Panc1 (cell line): ENCODE measurements at regions not wholly inside any gene's neighbourhood (a gene's known extent, or its start where the extent isn't known, plus 50 kb on each side); places are given as distances from the start of the nearest gene placed in this dataset.

Experiments
- CTCF ChIP-seq: fragments of 450-650 bp; IDR thresholded peaks from 2 replicates; pipeline ENCODE4 v1.5.1; 2017; ENCODE audit warnings: mild to moderate bottlenecking
- SIN3A ChIP-seq: IDR thresholded peaks from 2 replicates; pipeline ENCODE4 v1.6.1; 2012; ENCODE audit warnings: low read depth, mild to moderate bottlenecking, low read length, moderate library complexity, borderline replicate concordance; ENCODE audit not compliant: insufficient read depth

DNA sequence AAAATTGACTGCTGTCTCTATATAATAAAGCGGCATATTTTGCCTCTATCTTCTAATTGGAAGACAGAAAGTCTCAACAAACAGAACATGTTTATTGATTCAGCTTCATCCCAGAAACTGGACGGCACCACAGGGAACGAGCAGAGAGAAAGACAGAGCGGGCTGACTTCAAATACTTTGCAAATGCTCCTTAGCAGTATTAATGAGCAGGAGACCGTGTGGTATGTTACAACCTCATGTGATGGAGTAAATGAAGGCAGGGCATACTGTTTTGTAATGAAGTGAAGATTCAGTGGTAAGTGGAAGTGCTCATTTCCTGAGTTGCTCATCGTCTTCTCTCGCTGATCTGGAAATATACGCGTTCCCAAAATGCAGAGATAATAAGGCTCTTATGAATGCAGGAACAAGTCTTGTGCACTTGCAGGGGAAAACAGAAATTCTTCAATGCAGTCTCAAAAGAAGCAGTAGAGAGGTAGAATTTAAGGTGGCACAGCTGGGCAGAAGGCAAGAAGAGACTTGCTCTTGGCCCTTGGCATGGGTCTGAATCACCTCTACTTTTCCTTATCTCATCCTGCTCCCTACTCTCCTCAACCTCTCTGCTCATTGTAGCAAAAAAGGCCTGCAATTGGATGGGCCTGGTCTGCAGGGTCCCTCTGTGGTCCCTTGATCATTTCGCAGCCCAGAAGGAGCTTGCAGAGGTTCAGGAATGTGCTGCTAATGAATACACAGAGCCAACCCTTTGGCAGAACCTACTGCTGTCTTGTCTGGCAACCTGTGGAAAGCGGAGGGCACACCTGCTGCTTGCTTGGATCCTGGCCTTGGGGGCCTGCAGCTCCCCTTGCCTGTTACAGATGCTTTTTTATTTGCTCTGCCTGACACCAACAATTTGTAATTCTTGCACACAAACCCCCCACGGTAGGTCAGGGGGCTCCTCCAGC is 604.9 kb upstream of the CFAP20DC start:
- TF ChIP-seq CTCF (no peak), SIN3A (no peak)
